Stimulated activated CD8-positive, alpha-beta memory T cell treated with anti-CD3 and anti-CD28 coated beads, Interleukin-12 subunit alpha, Interleukin-12 subunit beta, amount 100 ng/mL, for 4 hours (primary cell): ENCODE measurements at regions not wholly inside any gene's neighbourhood (a gene's known extent, or its start where the extent isn't known, plus 50 kb on each side); places are given as distances from the start of the nearest gene placed in this dataset.

ENCODE experiments used
- DNase-seq: peaks from one replicate; pipeline ENCODE4 v3.0.0-alpha.2; 2020; ENCODE audit warnings: low read depth

- no peak for DNase-seq
These were observed 132.8 kb upstream of the TNFAIP3 start for GRCh38 chr6:137734005-137734874.

GRCh38 chr6:137734875-137735182 is 132.2 kb upstream of the TNFAIP3 start:
- DNase-seq = no peak

GRCh38 chr6:137736048-137736818 is 130.8 kb upstream of the TNFAIP3 start:
- no peak for DNase-seq

- no peak for DNase-seq
These were observed 130.1 kb upstream of the TNFAIP3 start for GRCh38 chr6:137736911-137737310.

GRCh38 chr6:137737836-137738596 is 129.0 kb upstream of the TNFAIP3 start:
- DNase-seq = no peak

- no peak for DNase-seq
These were observed 128.0 kb upstream of the TNFAIP3 start for GRCh38 chr6:137738931-137739504.

GRCh38 chr6:137739544-137739943 is 127.5 kb upstream of the TNFAIP3 start:
- no peak for DNase-seq

- DNase-seq = no peak
These were observed 126.8 kb upstream of the TNFAIP3 start for GRCh38 chr6:137740091-137740755.

- DNase-seq = no peak
These were observed 125.9 kb upstream of the TNFAIP3 start for GRCh38 chr6:137740967-137741761.

- DNase-seq = no peak
These were observed 123.6 kb upstream of the TNFAIP3 start for GRCh38 chr6:137743493-137743892.

GRCh38 chr6:137744877-137745276 is 122.2 kb upstream of the TNFAIP3 start:
- DNase-seq = no peak

GRCh38 chr6:137745321-137745720 is 121.7 kb upstream of the TNFAIP3 start:
- DNase-seq = no peak

- DNase-seq = no peak
These were observed 120.8 kb upstream of the TNFAIP3 start for GRCh38 chr6:137746264-137746663.

- no peak for DNase-seq
These were observed 117.3 kb upstream of the TNFAIP3 start for GRCh38 chr6:137749696-137750211.

GRCh38 chr6:137750297-137750696 is 116.8 kb upstream of the TNFAIP3 start:
- DNase-seq = no peak

GRCh38 chr6:137751768-137752560 is 115.1 kb upstream of the TNFAIP3 start:
- no peak for DNase-seq

GRCh38 chr6:137754366-137754765 is 112.7 kb upstream of the TNFAIP3 start:
- DNase-seq = no peak

GRCh38 chr6:137754866-137755265 is 112.2 kb upstream of the TNFAIP3 start:
- DNase-seq = no peak

GRCh38 chr6:137755284-137755683 is 111.8 kb upstream of the TNFAIP3 start:
- no peak for DNase-seq

GRCh38 chr6:137756788-137757187 is 110.3 kb upstream of the TNFAIP3 start:
- no peak for DNase-seq
